ENCODE measurements at regions not wholly inside any gene's neighbourhood (a gene's known extent, or its start where the extent isn't known, plus 50 kb on each side); places are given as distances from the start of the nearest gene placed in this dataset.

DNA sequence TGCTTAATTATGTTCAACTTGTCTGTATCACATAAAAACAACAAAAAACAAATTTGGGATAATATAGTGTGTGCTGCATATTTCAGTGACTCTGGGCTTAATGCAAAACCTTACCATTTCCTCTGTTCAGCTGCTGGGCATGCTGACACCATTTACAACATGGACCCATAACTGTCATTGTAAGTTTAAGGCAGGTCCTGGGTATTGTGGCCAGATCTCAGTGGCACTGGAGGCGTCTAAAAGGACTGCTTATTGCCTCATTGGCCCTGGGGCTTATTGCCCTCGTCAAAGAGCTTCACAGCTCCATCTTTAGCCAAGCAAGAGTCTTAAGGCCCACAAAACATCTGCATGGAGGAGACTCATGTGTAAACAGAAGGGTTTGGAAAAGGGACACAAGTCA is 390.2 kb downstream of the NR2F2 start:
- TF ChIP-seq POLR2A (IDR thresholded peaks at IDR 0.05): no peak
- TF ChIP-seq, protein P1, sequence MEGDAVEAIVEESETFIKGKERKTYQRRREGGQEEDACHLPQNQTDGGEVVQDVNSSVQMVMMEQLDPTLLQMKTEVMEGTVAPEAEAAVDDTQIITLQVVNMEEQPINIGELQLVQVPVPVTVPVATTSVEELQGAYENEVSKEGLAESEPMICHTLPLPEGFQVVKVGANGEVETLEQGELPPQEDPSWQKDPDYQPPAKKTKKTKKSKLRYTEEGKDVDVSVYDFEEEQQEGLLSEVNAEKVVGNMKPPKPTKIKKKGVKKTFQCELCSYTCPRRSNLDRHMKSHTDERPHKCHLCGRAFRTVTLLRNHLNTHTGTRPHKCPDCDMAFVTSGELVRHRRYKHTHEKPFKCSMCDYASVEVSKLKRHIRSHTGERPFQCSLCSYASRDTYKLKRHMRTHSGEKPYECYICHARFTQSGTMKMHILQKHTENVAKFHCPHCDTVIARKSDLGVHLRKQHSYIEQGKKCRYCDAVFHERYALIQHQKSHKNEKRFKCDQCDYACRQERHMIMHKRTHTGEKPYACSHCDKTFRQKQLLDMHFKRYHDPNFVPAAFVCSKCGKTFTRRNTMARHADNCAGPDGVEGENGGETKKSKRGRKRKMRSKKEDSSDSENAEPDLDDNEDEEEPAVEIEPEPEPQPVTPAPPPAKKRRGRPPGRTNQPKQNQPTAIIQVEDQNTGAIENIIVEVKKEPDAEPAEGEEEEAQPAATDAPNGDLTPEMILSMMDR (IDR thresholded peaks at IDR 0.05): no peak
